ENCODE measurements at regions not wholly inside any gene's neighbourhood (a gene's known extent, or its start where the extent isn't known, plus 50 kb on each side); places are given as distances from the start of the nearest gene placed in this dataset.

GRCh38 chr4:41822325-41822724 is 73.8 kb upstream of the PHOX2B start:
- no peak for TF ChIP-seq CTCF (IDR thresholded peaks at IDR 0.05)
- no peak for TF ChIP-seq POLR2A (IDR thresholded peaks at IDR 0.05)
